WTC11 (cell line): ENCODE measurements at regions not wholly inside any gene's neighbourhood (a gene's known extent, or its start where the extent isn't known, plus 50 kb on each side); places are given as distances from the start of the nearest gene placed in this dataset.

ENCODE experiments used
- ATAC-seq: fragments of 200-7000 bp; cut with Tn5 transposase; 2 replicates; pipeline ENCODE4 v1.10.0; 2021; ENCODE audit warnings: mild to moderate bottlenecking, moderate library complexity
- CTCF ChIA-PET: fragments of 300-600 bp; sonication (Branson Sonifier 250); formaldehyde crosslinking; loops from one replicate; lab custom pipeline; 2021; ENCODE audit warnings: antibody characterized with exemption; lab: Charles Lee
- POLR2A ChIA-PET: fragments of 350-600 bp; sonication (Branson Sonifier 250); formaldehyde crosslinking; loops from one replicate; lab custom pipeline; 2021; ENCODE audit warnings: antibody characterized with exemption; lab: Charles Lee
- DNase-seq: peaks from one replicate; pipeline ENCODE4 v3.0.0; 2021; ENCODE audit warnings: low spot score
- H3K27ac Mint-ChIP-seq: 2 replicates; pipeline ENCODE4 v1.8.0; 2021; ENCODE audit warnings: mixed read lengths
- H3K27me3 Mint-ChIP-seq: 2 replicates; pipeline ENCODE4 v1.8.0; 2021; ENCODE audit warnings: low read depth, mild to moderate bottlenecking, moderate library complexity, mixed read lengths
- H3K36me3 Mint-ChIP-seq: 2 replicates; pipeline ENCODE4 v1.8.0; 2021; ENCODE audit warnings: mixed read lengths
- H3K4me1 Mint-ChIP-seq: 2 replicates; pipeline ENCODE4 v1.8.0; 2022; ENCODE audit warnings: mixed read lengths
- H3K4me3 Mint-ChIP-seq: 2 replicates; pipeline ENCODE4 v1.8.0; 2021; ENCODE audit warnings: mild to moderate bottlenecking, moderate library complexity, mixed read lengths
- H3K9me3 Mint-ChIP-seq: 2 replicates; pipeline ENCODE4 v1.8.0; 2021; ENCODE audit warnings: mixed read lengths
- AR ChIP-seq: fragments of 250-450 bp; sonication (Bioruptor Pico); IDR thresholded peaks from 2 replicates; pipeline ENCODE4 v1.9.0; 2021; ENCODE audit warnings: mild to moderate bottlenecking
- ATF6 ChIP-seq: sonication (generic); formaldehyde crosslinking; IDR thresholded peaks from 2 replicates; pipeline ENCODE4 v1.8.1; 2023; ENCODE audit warnings: mild to moderate bottlenecking, missing genetic modification reagents
- FOXP1 ChIP-seq: sonication (generic); formaldehyde crosslinking; IDR thresholded peaks from 2 replicates; pipeline ENCODE4 v1.8.0; 2022; ENCODE audit warnings: missing genetic modification reagents, mild to moderate bottlenecking, moderate library complexity, borderline replicate concordance
- MLX ChIP-seq: sonication (generic); formaldehyde crosslinking; IDR thresholded peaks from 2 replicates; pipeline ENCODE4 v1.8.1; 2023; ENCODE audit warnings: mild to moderate bottlenecking, missing genetic modification reagents, moderate library complexity
- MYBL2 ChIP-seq: sonication (generic); formaldehyde crosslinking; IDR thresholded peaks from 2 replicates; pipeline ENCODE4 v1.8.1; 2023; ENCODE audit warnings: mild to moderate bottlenecking, moderate library complexity, missing genetic modification reagents
- NFATC4 ChIP-seq: fragments of 250-450 bp; sonication (Bioruptor Pico); IDR thresholded peaks from 2 replicates; pipeline ENCODE4 v1.9.0; 2021; ENCODE audit warnings: mild to moderate bottlenecking
- NR3C1 ChIP-seq: sonication (generic); formaldehyde crosslinking; conservative IDR thresholded peaks from 2 replicates; pipeline ENCODE4 v1.8.1; 2023; ENCODE audit warnings: low read depth, mild to moderate bottlenecking, missing genetic modification reagents
- STAT6 ChIP-seq: sonication (generic); formaldehyde crosslinking; conservative IDR thresholded peaks from 2 replicates; pipeline ENCODE4 v1.8.1; 2023; ENCODE audit warnings: mild to moderate bottlenecking, low read depth, missing genetic modification reagents, moderate library complexity
- TEAD1 ChIP-seq: sonication (generic); formaldehyde crosslinking; IDR thresholded peaks from 2 replicates; pipeline ENCODE4 v1.8.0; 2022; ENCODE audit warnings: mild to moderate bottlenecking, missing genetic modification reagents
- TEAD4 ChIP-seq: sonication (generic); formaldehyde crosslinking; IDR thresholded peaks from 2 replicates; pipeline ENCODE4 v1.8.0; 2022; ENCODE audit warnings: mild to moderate bottlenecking, missing genetic modification reagents
- USF1 ChIP-seq: sonication (generic); formaldehyde crosslinking; IDR thresholded peaks from 2 replicates; pipeline ENCODE4 v1.8.0; 2022; ENCODE audit warnings: mild to moderate bottlenecking, missing genetic modification reagents
- ZBTB21 ChIP-seq: sonication (generic); formaldehyde crosslinking; IDR thresholded peaks from 2 replicates; pipeline ENCODE4 v1.8.1; 2023; ENCODE audit warnings: mild to moderate bottlenecking, missing genetic modification reagents, borderline replicate concordance
- ZMAT4 ChIP-seq: fragments of 250-450 bp; sonication (Bioruptor Pico); IDR thresholded peaks from 2 replicates; pipeline ENCODE4 v1.9.0; 2021; ENCODE audit warnings: mild to moderate bottlenecking
- ZNF232 ChIP-seq: sonication (generic); formaldehyde crosslinking; IDR thresholded peaks from 2 replicates; pipeline ENCODE4 v1.8.0; 2022; ENCODE audit warnings: mild to moderate bottlenecking, missing genetic modification reagents
- ZNF263 ChIP-seq: sonication (generic); formaldehyde crosslinking; IDR thresholded peaks from 2 replicates; pipeline ENCODE4 v1.8.1; 2022; ENCODE audit warnings: low read depth, mild to moderate bottlenecking, moderate library complexity, missing genetic modification reagents
- ZNF396 ChIP-seq: fragments of 250-450 bp; sonication (Bioruptor Pico); IDR thresholded peaks from 2 replicates; pipeline ENCODE4 v1.8.0; 2021; ENCODE audit warnings: mild to moderate bottlenecking, moderate library complexity, borderline replicate concordance
- ZNF532 ChIP-seq: fragments of 250-450 bp; sonication (Bioruptor Pico); IDR thresholded peaks from 2 replicates; pipeline ENCODE4 v1.9.0; 2021; ENCODE audit warnings: mild to moderate bottlenecking, borderline replicate concordance
- ZSCAN18 ChIP-seq: fragments of 250-450 bp; sonication (Bioruptor Pico); IDR thresholded peaks from 2 replicates; pipeline ENCODE4 v2.1.2; 2022; ENCODE audit warnings: mild to moderate bottlenecking, moderate library complexity

- no peak for TF ChIP-seq ZNF532
- no peak for TF ChIP-seq ZMAT4 (CRISPR knock-in tag)
- no peak for TF ChIP-seq ZBTB21
- TF ChIP-seq MYBL2 (CRISPR knock-in tag) = no peak
- TF ChIP-seq STAT6 (CRISPR knock-in tag) = no peak
- TF ChIP-seq TEAD1 (CRISPR knock-in tag) = no peak
Measured at GRCh38 chr13:83819156-83819555, 63.1 kb downstream of the SLITRK1 start (continued).

- H3K36me3 Mint-ChIP-seq = peaks cover 2% of the 10 kb centered on the region; the same call in 1 of the 2 replicates
Measured at GRCh38 chr13:83816081-83816480, 66.2 kb downstream of the SLITRK1 start.

More at GRCh38 chr13:83816081-83816480, 66.2 kb downstream of the SLITRK1 start:
- DNase-seq = no peak
- TF ChIP-seq AR (CRISPR knock-in tag) (no peak), ZSCAN18 (CRISPR knock-in tag) (no peak), ZNF263 (no peak), ZNF396 (CRISPR knock-in tag) (no peak), NR3C1 (no peak), USF1 (CRISPR knock-in tag) (no peak), ATF6 (CRISPR knock-in tag) (no peak), NFATC4 (CRISPR knock-in tag) (no peak), ZNF232 (no peak), TEAD4 (no peak), FOXP1 (no peak), MLX (CRISPR knock-in tag) (no peak)
- TF ChIP-seq, all 79 proteins: peak for 0
- ChIA-PET CTCF (interaction anchor here (1.2 kb wide), 1 partner anchor 36 kb away, joined by 5 read pairs; no protein-coding TSS in a partner anchor), POLR2A (no interaction called here)
- no peak overlapping the region for H3K27ac Mint-ChIP-seq
- no peak overlapping the region for H3K4me3 Mint-ChIP-seq
- peaks cover 10% of the 10 kb centered on the region for H3K9me3 Mint-ChIP-seq
- peaks cover 18% of the 10 kb centered on the region for H3K4me1 Mint-ChIP-seq
- peaks cover 25% of the 10 kb centered on the region for H3K27me3 Mint-ChIP-seq
- ATAC-seq = no peak
